NB4 (cell line): ENCODE measurements at regions not wholly inside any gene's neighbourhood (a gene's known extent, or its start where the extent isn't known, plus 50 kb on each side); places are given as distances from the start of the nearest gene placed in this dataset.

ENCODE experiments used
- DNase-seq: peaks from one replicate; pipeline ENCODE4 v3.0.0; 2010; ENCODE audit warnings: low read depth
- H3K4me3 ChIP-seq: one replicate; pipeline ENCODE4 v1.5.1; 2011; ENCODE audit warnings: mild to moderate bottlenecking, low read depth, low read length, moderate library complexity
- CTCF ChIP-seq: IDR thresholded peaks from one replicate; pipeline ENCODE4 v1.5.1; 2012; ENCODE audit warnings: low read depth, low read length
- MAX ChIP-seq: IDR thresholded peaks from 2 replicates; pipeline ENCODE4 v1.6.1; 2011; ENCODE audit warnings: low read depth, low read length
- MYC ChIP-seq: IDR thresholded peaks from 2 replicates; pipeline ENCODE4 v1.6.1; 2011; ENCODE audit warnings: low read depth, low read length
- POLR2A ChIP-seq: IDR thresholded peaks from 2 replicates; pipeline ENCODE4 v1.6.1; 2011; ENCODE audit warnings: mild to moderate bottlenecking; ENCODE audit not compliant: insufficient read length; ENCODE audit errors: extremely low read depth

GRCh38 chr13:33721724-33722123 is 96.2 kb upstream of the RFC3 start:
- no peak overlapping the region for H3K4me3 ChIP-seq
- TF ChIP-seq MYC (no peak), CTCF (no peak), POLR2A (no peak)
- no peak for DNase-seq

- no peak overlapping the region for H3K4me3 ChIP-seq
- TF ChIP-seq CTCF (no peak), MAX (no peak), MYC (no peak), POLR2A (no peak)
- DNase-seq: no peak
These were observed 95.6 kb upstream of the RFC3 start for GRCh38 chr13:33722216-33722915.

GRCh38 chr13:33723365-33723764 is 94.6 kb upstream of the RFC3 start:
- no peak for TF ChIP-seq POLR2A
- no peak for TF ChIP-seq CTCF
- no peak for TF ChIP-seq MYC
- TF ChIP-seq MAX: no peak
- H3K4me3 ChIP-seq: no peak overlapping the region
- DNase-seq: no peak

GRCh38 chr13:33723772-33724435 is 94.0 kb upstream of the RFC3 start:
- no peak overlapping the region for H3K4me3 ChIP-seq
- TF ChIP-seq POLR2A (no peak), CTCF (peak; percentile 60), MAX (peak; percentile 55), MYC (peak; percentile 62; the same call in 1 of the 2 replicates)
- peak; percentile 83 for DNase-seq

GRCh38 chr13:33725340-33725739 is 92.6 kb upstream of the RFC3 start:
- no peak for DNase-seq
- no peak for TF ChIP-seq MYC
- TF ChIP-seq POLR2A: no peak
- no peak for TF ChIP-seq MAX
- TF ChIP-seq CTCF: no peak

More at GRCh38 chr13:33725340-33725739, 92.6 kb upstream of the RFC3 start:
- H3K4me3 ChIP-seq: no peak overlapping the region
